Muscle layer of colon (tissue), 2 donors: ENCODE measurements at regions not wholly inside any gene's neighbourhood (a gene's known extent, or its start where the extent isn't known, plus 50 kb on each side); places are given as distances from the start of the nearest gene placed in this dataset.

ENCODE experiments used
- H3K27ac ChIP-seq: one replicate; pipeline ENCODE4 v1.7.0; 2013; ENCODE audit warnings: low read depth, mild to moderate bottlenecking, low read length, moderate library complexity
- H3K27me3 ChIP-seq, 2 donors: one replicate each; pipeline ENCODE4 v1.7.0; 2013; ENCODE audit warnings: low read length in 2 of 2, mild to moderate bottlenecking in 2 of 2; ENCODE audit not compliant: insufficient read depth in 2 of 2, control insufficient read depth in 1 of 2
- H3K36me3 ChIP-seq: one replicate; pipeline ENCODE4 v1.7.0; 2013; ENCODE audit warnings: mild to moderate bottlenecking, low read length; ENCODE audit not compliant: insufficient read depth
- H3K4me1 ChIP-seq: one replicate; pipeline ENCODE4 v1.7.0; 2013; ENCODE audit warnings: mild to moderate bottlenecking, low read length; ENCODE audit not compliant: insufficient read depth
- H3K4me3 ChIP-seq, 2 donors: one replicate each; pipeline ENCODE4 v1.7.0; 2013; ENCODE audit warnings: low read length in 2 of 2, low read depth in 1 of 2, mild to moderate bottlenecking in 1 of 2, moderate library complexity in 1 of 2
- H3K9ac ChIP-seq: one replicate; pipeline ENCODE4 v1.7.0; 2013; ENCODE audit warnings: low read length
- H3K9me3 ChIP-seq: one replicate; pipeline ENCODE4 v1.7.0; 2013; ENCODE audit warnings: mild to moderate bottlenecking, low read length
- donor health status: abdominal sarcoma.
- donor health status: Adenocarcinoma of cecum.

DNA sequence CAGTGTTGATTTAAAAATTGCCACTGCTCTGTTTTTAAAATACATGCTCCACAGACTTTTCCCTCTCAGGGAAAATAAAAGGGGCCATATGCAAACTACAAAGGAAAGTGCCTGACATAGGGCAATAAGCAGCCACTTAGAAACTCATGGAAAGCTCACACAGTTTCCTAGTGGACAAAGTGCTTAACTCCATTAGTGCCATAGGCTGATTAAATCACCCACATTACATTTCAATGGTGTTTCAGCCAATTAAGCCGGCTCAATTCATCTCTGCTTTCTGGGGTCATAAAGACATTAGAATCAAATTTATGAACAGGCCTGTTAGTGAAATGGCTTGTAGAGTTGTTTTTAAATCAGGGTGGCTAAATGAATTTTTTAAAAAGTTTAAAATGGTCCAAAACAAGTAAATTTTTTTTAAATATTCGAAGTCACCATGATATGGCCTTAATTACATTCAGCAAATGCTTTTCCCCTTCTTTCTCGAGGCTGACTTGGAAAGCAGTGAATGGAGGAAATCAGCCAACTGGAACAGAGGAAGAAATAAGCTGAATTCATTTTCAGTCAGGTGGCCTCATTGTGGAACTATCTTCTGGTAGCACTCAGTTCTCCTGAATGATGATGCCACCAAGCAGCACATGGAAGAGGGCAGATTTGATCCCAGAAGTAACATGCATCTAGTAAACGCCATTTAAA, 2305.1 kb upstream of the AGA start:
- Histone ChIP-seq H3K27me3 (no peaks in the 10 kb centered on the region), H3K36me3 (no peaks in the 10 kb centered on the region), H3K9ac (no peak overlapping the region), H3K4me3 (no peak overlapping the region), H3K9me3 (no peaks in the 10 kb centered on the region), H3K4me1 (no peaks in the 10 kb centered on the region), H3K27ac (no peak overlapping the region)

DNA sequence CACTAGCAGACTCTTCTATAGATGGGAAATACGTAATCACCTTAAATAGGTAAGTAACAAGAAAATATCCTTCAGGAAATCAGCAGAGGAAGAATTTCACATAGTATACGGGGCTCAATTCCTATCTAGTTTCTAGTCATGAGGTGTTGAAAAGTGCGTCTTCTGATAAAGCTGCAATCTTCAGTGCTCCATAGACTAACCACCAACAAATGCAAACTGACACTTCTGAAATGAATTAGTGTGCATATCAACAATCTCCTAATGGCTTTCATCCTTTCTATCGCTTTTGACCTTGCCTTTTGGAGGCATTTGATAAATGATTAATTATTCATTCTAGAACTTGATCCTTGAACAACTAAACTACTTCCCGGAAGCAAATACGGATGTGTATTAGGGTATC, 2306.6 kb upstream of the AGA start:
- no peak overlapping the region for H3K27ac ChIP-seq
- no peak overlapping the region for H3K9ac ChIP-seq
- no peaks in the 10 kb centered on the region for H3K27me3 ChIP-seq
- no peak overlapping the region for H3K4me3 ChIP-seq
- H3K9me3 ChIP-seq = no peaks in the 10 kb centered on the region
- H3K36me3 ChIP-seq = no peaks in the 10 kb centered on the region
- H3K4me1 ChIP-seq = no peaks in the 10 kb centered on the region

DNA sequence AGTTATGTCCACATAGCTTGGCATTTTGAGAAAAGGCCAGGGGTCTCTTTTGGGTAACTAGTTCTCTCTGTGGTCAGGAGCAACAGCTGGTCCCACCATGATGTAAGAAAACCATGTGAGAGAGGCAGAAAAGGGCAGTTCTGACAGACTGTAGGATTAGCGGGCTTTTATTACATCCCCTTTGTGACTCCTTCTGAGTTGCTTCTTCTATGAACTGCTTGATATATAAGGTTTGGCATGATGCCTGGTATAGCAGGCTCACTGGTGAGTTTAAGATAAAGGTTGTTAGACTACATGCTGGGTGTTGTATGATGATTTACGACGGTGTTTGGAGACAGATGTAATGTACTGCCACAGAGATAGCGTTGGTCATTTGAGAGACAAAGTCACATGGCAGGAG, 2308.1 kb upstream of the AGA start:
- Histone ChIP-seq H3K36me3 (no peaks in the 10 kb centered on the region), H3K9ac (no peak overlapping the region), H3K27ac (no peak overlapping the region), H3K27me3 (no peaks in the 10 kb centered on the region), H3K9me3 (no peaks in the 10 kb centered on the region), H3K4me1 (no peaks in the 10 kb centered on the region), H3K4me3 (no peak overlapping the region)

DNA sequence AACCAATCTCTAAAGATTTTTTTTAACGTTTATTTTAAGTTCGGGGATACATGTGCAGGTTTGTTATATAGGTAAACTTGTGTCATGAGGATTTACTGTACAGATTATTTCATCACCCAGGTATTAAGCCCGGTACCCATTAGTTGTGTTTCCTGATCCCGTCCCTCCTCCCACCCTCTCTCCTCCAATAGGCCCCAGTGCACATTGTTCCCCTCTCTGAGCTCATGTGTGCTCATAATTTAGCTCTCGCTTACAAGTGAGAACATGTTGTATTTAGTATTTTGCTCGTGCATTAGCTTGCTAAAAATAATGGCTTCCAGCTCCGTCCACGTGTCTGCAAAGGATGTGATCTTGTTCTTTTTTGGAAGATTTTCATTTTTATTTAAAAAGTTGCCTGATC, 2309.4 kb upstream of the AGA start:
- Histone ChIP-seq H3K36me3 (no peaks in the 10 kb centered on the region), H3K27ac (no peak overlapping the region), H3K4me3 (no peak overlapping the region), H3K4me1 (no peaks in the 10 kb centered on the region), H3K9ac (no peak overlapping the region), H3K27me3 (no peaks in the 10 kb centered on the region), H3K9me3 (no peaks in the 10 kb centered on the region)

DNA sequence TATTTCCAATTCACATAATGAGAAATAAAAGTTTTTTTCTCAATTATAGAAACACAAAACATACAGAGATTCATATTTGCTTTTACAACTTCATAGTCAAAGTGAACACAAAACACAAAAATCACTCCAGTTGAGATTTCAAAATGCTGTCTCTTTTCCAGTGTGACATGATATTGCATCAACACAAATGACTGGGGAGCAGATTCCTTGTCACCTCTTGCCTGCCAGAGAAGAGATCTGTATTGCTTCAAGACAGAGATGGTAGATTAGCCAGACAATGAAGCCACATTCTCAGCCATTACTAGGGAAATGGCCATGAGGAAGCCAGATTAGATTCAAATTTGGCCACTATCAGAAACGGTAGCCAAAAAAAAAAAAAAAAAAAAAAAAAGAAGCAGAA, 2313.1 kb upstream of the AGA start:
- Histone ChIP-seq H3K4me3 (no peak overlapping the region), H3K36me3 (no peaks in the 10 kb centered on the region), H3K9ac (no peak overlapping the region), H3K9me3 (no peaks in the 10 kb centered on the region), H3K27ac (no peak overlapping the region), H3K27me3 (no peaks in the 10 kb centered on the region), H3K4me1 (no peaks in the 10 kb centered on the region)

DNA sequence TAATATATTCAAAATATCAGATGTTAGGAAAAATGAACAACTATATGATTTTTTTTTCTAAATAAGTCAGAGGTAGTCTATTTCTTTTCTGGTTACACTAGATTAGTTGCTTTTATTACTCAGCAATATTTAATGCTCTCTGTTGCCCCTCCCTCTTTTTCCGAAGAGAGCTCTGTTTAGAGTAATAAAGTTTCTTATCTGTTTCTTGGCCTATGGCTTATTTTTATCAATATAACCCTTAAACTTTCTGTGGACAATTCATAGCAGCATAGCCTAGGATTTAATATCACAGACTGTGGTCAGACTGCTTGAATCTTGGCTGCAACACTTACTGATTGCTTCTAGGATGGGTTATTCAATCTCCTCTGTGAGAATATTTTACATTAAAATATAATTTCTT, 2315.4 kb upstream of the AGA start:
- Histone ChIP-seq H3K9me3 (no peaks in the 10 kb centered on the region), H3K36me3 (no peaks in the 10 kb centered on the region), H3K27ac (no peak overlapping the region), H3K9ac (no peak overlapping the region), H3K4me3 (no peak overlapping the region), H3K27me3 (no peaks in the 10 kb centered on the region), H3K4me1 (no peaks in the 10 kb centered on the region)

DNA sequence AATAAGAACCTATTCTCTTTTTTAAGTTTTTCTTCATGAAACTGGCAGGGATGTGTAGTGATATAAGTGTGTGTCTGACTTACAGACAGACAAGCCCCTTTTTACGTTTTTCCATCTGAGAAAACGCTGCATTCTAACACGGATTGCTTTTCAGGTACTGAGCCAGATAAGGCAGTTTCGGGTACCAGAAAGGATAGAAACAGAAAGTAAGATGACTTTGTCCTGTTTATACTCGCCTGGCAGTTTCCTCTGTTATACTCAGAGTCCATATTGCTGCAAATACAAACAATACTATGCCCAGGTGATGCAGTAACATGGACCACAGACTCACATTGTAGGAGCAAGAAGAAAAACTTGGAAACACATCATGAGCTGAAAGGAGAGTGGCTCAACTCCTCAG, 2320.6 kb upstream of the AGA start:
- no peak overlapping the region for H3K4me3 ChIP-seq

DNA sequence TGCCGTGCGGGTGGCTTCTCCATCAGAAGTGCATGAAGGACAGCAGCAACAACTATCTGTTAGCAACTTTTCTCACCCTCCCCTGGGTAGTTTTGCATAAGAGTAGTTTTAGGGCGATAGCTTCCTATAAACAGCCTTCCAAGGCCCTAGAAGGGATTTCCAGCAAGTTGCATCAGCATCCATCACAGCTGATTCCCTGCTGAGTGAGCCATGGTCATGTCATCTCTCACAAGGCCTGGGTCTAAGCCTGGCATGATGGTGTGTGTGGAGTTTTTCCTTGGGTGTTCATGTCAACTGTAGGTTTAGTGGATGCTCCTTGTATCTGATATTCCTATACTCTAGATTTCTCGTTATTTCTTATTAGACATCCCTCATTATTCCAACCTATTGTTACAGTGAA, 2324.7 kb upstream of the AGA start:
- H3K4me3 ChIP-seq = no peak overlapping the region
- H3K27me3 ChIP-seq = no peaks in the 10 kb centered on the region
- H3K9ac ChIP-seq = no peak overlapping the region
- no peaks in the 10 kb centered on the region for H3K4me1 ChIP-seq
- H3K36me3 ChIP-seq = no peaks in the 10 kb centered on the region
- no peaks in the 10 kb centered on the region for H3K9me3 ChIP-seq
- no peak overlapping the region for H3K27ac ChIP-seq

More for the DNA sequence above, 2320.6 kb upstream of the AGA start:
- Histone ChIP-seq H3K27me3 (no peaks in the 10 kb centered on the region), H3K9me3 (no peaks in the 10 kb centered on the region), H3K4me1 (no peaks in the 10 kb centered on the region), H3K9ac (no peak overlapping the region), H3K27ac (no peak overlapping the region), H3K36me3 (no peaks in the 10 kb centered on the region)

DNA sequence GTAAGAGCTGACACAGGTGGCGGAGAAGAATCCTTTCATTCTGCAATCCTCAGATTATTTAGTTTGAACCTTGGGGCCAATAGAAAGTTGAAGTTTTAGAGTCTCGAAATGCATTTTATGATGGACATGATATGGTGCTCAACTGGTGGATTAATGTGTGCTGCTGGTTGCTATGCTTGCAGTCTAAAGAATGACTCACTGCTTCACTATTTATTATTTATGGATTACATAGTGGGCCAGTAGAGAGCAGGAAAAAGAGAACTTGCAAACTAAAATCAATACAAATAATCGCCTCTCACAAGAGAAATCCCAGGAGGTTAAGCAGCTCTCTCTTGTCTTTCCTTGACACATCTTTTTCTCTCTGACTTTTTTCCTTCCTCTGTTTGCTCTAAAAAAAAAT, 2326.8 kb upstream of the AGA start:
- no peaks in the 10 kb centered on the region for H3K4me1 ChIP-seq
- H3K9me3 ChIP-seq = no peaks in the 10 kb centered on the region

DNA sequence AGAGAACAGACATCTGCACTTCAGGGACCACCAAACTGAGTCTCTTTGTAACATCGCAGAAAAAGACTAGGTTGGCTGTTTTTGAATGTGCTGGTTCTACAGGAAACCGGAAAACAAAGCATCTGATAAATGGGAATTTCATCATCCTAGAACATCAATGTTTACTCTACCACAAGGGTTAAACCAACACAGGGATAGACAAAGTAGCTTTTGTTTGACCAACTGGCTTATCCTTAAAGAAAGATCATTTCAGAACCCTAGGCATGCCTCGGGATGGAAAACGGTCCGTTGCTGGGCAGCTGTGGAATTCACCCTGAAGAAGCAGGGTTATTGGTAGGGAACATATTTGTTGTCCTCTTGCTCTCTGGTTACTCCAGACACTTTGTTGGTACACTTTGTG, 2355.5 kb upstream of the AGA start:
- H3K9ac ChIP-seq = no peak overlapping the region
- H3K9me3 ChIP-seq = no peaks in the 10 kb centered on the region
- no peaks in the 10 kb centered on the region for H3K36me3 ChIP-seq
- no peaks in the 10 kb centered on the region for H3K27me3 ChIP-seq
- no peak overlapping the region for H3K27ac ChIP-seq
- no peak overlapping the region for H3K4me3 ChIP-seq
- H3K4me1 ChIP-seq = no peaks in the 10 kb centered on the region

More for the DNA sequence above, 2326.8 kb upstream of the AGA start:
- Histone ChIP-seq H3K27ac (no peak overlapping the region), H3K36me3 (no peaks in the 10 kb centered on the region), H3K4me3 (no peak overlapping the region), H3K9ac (no peak overlapping the region), H3K27me3 (no peaks in the 10 kb centered on the region)

DNA sequence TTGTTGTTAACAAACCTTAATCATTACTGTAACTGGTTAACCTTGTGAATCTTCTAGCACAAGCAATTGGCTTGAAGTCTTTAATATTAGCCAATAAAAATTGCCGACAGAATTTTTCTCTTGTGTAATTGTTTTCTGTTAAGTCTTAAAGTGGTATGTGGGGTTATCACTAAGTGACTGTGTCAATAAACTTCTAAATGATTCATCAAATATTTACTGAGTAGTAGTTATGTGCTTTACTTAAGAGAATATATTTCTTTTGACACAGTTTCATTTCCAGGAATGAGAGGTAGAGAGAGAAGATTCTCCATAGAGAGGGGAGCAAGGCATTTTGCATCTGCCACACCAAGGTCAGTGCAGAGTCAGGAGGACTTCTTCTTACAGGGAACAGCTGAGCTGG, 2361.6 kb upstream of the AGA start:
- Histone ChIP-seq H3K4me3 (no peak overlapping the region), H3K36me3 (no peaks in the 10 kb centered on the region), H3K9ac (no peak overlapping the region), H3K9me3 (no peaks in the 10 kb centered on the region), H3K27me3 (no peaks in the 10 kb centered on the region), H3K4me1 (no peaks in the 10 kb centered on the region), H3K27ac (no peak overlapping the region)

DNA sequence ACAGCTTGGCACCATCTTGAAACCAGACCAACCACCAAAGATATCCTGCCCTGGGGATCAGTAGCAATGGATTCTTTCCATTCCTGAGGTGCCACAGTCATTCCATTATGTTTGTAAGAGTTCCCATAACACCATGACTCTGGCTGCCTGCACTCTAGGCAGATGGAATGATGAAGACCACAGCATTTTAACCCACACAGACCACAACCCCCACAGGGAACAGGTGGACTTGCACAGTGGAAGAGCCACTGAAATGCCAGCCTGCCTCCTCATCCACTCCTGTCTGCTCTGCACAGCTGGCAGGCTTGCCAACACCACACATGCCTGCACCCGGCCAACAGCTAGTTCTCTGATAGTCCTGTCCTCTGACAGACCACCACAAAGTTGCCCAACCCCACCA, 2362.2 kb upstream of the AGA start:
- Histone ChIP-seq H3K4me1 (no peaks in the 10 kb centered on the region), H3K9me3 (no peaks in the 10 kb centered on the region), H3K27me3 (no peaks in the 10 kb centered on the region), H3K36me3 (no peaks in the 10 kb centered on the region), H3K27ac (no peak overlapping the region), H3K9ac (no peak overlapping the region), H3K4me3 (no peak overlapping the region)
